D721Med (cell line): ENCODE measurements at regions not wholly inside any gene's neighbourhood (a gene's known extent, or its start where the extent isn't known, plus 50 kb on each side); places are given as distances from the start of the nearest gene placed in this dataset.

Source experiments
- DNase-seq: peaks from one replicate; pipeline ENCODE4 v3.0.0; 2011; ENCODE audit warnings: low spot score; ENCODE audit not compliant: insufficient read length
- FAIRE-seq: peaks from 2 replicates; lab custom pipeline; 2011; peaks lifted over from hg19 to GRCh38; lab: Jason Lieb, UNC
- TF ChIP-seq, protein P1 (sequence below): IDR thresholded peaks from 2 replicates; pipeline ENCODE4 v1.5.1; 2012; ENCODE audit warnings: mild to moderate bottlenecking, control low read depth; ENCODE audit not compliant: insufficient read depth; ENCODE audit errors: missing control alignments

DNA sequence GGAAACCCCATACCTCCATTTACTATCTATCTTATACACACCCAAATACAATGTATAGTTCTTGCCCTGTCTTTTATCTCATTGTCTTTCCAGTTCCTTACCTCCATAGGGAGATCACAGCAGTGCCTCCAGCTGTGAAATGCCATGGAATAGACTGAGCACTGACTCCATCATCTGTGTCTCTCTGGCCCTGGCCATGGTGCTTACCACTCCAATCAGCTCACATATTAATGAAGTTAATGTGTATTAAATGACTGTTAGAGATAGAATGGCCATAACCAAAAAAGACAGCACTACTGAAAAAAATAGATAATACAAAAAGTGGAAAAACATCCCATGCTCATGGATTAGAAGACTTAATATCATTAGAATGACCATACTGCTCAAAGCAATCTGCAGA, 240.4 kb upstream of the SOX21 start:
- DNase-seq: no peak
- TF ChIP-seq, protein P1, sequence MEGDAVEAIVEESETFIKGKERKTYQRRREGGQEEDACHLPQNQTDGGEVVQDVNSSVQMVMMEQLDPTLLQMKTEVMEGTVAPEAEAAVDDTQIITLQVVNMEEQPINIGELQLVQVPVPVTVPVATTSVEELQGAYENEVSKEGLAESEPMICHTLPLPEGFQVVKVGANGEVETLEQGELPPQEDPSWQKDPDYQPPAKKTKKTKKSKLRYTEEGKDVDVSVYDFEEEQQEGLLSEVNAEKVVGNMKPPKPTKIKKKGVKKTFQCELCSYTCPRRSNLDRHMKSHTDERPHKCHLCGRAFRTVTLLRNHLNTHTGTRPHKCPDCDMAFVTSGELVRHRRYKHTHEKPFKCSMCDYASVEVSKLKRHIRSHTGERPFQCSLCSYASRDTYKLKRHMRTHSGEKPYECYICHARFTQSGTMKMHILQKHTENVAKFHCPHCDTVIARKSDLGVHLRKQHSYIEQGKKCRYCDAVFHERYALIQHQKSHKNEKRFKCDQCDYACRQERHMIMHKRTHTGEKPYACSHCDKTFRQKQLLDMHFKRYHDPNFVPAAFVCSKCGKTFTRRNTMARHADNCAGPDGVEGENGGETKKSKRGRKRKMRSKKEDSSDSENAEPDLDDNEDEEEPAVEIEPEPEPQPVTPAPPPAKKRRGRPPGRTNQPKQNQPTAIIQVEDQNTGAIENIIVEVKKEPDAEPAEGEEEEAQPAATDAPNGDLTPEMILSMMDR: no peak
- FAIRE-seq: no peak

DNA sequence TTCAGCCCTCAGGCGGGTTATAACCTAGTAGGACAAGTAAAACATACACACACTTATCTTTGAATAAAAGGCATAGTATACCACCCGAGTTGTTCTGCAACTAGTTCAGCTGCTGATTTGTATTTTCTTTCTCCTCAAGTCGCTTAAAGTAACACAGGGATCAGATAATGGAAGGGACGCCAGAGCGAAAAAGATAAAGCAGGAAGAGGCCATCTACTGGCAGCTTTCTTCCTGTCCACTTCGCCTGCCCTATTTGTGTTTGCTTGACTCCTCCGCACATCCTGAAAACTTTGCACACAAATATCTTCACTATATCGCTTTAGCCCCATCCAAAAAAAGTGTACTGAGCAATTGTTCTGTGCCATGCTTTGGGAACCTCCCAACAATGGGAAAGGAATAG, 238.0 kb upstream of the SOX21 start:
- TF ChIP-seq, protein P1: peak; percentile 33
- DNase-seq (no peak), FAIRE-seq (peak; percentile 25)

DNA sequence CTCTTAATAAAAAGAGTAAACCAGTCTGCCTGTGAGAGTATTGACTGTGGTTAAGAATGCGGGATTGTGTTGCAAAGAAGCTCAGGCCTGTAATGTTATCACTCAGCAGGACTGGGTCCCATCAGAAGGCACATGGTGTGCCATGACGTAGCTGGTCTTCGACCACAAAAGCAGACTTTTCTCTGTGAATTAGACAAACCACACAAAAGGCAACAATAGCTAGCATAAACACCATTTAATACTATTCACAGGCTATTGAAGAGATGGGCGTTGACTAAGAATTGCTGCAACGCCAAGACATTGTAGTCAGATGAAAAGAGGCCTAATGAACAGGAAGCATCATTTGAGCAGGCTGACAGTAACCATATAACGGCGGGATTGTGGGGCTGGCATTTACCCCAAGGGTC, 235.6 kb upstream of the SOX21 start:
- DNase-seq (no peak), FAIRE-seq (no peak)
- TF ChIP-seq, protein P1: no peak

DNA sequence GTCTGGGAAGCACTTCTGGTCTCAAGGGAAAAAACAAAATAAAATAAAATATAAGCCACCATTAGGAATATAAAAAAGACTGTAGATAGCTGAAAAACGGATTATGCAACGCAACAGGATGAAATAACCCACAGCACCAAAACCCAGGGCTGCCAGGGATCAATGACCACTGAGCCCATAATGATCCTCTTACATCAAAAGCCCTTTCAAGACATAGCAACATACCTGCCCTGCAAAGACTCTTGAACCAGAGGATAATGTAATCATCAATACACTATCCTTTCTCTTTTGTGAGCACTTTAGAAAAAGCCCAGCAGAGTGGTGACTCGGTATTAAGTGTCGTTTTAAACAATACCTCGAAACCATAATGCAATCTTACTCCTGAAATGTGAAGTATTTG, 235.0 kb upstream of the SOX21 start:
- no peak for DNase-seq
- peak; percentile 16 for FAIRE-seq

DNA sequence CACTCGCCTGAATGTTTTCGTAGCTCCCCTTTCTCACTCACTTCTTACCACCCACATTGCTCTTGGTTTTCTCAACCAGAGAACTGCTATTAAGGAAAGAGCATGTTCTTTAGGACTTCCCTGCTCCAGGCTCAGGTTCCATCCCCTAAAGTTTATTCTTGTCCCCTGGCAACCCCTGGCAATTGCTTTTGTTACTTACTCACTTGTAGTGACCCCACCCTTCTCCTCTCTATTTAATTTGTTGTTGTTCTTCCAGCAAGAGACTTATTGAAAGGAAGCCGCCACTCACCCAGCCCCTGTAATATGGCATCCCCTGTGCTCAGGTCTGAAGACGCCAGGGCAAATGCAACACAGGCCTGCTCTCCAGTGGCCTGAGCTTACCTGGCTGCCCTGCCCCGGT, 233.7 kb upstream of the SOX21 start:
- TF ChIP-seq, protein P1: no peak
- DNase-seq (no peak), FAIRE-seq (no peak)

More for the DNA sequence above, 235.0 kb upstream of the SOX21 start:
- TF ChIP-seq, protein P1: no peak

DNA sequence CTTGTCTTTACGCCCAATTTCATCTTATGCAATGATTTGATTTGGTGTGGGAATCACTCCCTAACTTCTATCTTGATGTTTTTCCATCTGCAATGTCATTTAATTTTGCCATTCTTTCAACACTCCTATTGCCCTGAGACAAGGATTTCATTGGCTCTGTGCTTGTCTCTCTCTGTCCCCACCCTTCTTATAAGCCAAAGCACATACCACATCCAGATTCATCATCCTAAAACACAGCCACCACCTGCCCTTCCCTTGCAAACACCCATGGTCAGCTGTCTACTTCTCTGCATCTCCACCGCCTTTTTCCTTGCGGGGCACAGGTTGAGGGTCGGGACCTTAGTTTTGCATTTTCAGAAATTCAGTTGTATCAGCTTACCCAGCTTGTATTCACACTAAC, 225.8 kb upstream of the SOX21 start:
- DNase-seq (no peak), FAIRE-seq (no peak)
- TF ChIP-seq, protein P1: no peak

DNA sequence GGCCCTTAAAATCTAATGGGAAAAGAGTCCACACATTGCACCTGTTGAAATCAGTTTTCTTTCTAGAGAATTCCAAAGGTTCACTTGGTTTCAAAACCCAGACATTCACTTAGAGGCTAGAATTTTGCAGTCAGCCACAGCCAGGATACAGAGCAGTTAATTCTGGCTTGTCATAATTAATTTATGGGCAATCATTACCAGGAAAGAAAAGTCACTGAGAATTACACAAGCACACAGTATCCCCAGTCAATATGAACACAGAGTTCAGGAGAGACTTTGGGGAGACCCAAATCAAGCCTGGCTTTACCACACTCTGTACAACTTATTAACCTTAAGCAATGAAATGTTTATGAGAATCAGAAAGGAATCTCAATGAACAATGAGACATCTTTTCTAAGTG, 224.3 kb upstream of the SOX21 start:
- no peak for FAIRE-seq
- no peak for DNase-seq
- TF ChIP-seq, protein P1: no peak
